HG03064 (cell line): ENCODE measurements at regions not wholly inside any gene's neighbourhood (a gene's known extent, or its start where the extent isn't known, plus 50 kb on each side); places are given as distances from the start of the nearest gene placed in this dataset.

Experiments used
- ATAC-seq: cut with Tn5 transposase; IDR thresholded peaks from one replicate; pipeline ENCODE4 v1.9.1; 2021; ENCODE audit warnings: low read depth; ENCODE audit not compliant: unreplicated experiment

- ATAC-seq: no peak
Observed at GRCh38 chr5:2032432-2032831, 149.7 kb upstream of the IRX4 start.

GRCh38 chr5:2031581-2031980 lies 148.9 kb upstream of the IRX4 start:
- no peak for ATAC-seq

DNA sequence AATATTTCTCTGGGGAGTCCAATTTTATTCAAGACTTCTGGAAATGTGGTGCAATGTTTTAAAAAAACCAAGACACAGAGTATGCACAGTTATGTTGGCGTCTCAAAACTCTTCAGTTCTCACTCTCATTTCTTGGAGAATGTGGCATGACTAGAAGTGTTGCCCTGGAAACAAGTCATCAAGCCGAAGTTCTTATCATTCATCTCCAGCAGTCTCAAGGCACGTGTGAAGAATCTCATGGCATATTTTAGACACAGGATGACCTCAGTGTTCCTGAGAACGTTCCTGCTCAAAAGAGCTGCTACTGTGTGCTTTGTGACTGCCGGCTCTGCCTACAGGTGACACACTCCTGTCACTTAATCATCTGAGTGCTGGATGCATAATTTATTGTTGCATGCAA lies 147.4 kb upstream of the IRX4 start:
- no peak for ATAC-seq

DNA sequence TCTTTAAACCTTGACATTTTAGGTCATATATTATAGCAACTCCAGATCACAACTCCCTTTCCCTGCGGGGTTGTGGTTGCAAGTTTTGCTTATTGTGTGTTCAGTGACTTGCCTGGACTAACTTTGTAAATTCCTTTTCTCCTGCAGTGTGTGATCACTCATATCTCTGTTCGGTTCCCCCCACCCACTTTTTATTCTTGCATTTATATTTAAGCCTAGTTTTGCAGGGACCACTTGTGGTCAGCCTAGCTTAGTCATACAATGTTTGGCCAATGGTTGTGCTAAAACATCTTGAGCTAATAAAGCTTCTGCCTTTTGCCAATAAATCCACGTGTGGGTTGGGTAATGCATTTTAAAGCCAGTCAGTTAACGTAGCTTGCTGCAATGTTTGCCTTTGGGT lies 146.5 kb upstream of the IRX4 start:
- ATAC-seq: no peak

DNA sequence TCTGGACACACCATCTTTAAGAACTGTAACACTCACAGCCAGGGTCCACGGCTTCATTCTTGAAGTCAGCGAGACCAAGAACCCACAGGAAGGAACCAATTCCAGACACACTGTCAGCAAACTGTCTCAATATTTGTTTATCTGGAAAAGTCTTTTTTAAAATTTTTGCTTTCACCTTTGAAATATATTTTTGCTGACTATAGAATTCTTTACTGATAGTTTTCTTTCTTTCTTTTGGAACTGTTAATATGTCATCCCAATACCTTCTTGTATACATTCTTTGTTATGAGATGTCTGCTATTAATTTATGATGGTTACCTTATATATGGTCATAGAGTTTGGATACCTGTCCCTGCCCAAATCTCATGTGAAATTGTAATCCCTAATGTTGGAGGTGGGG lies 145.1 kb upstream of the IRX4 start:
- ATAC-seq: no peak

DNA sequence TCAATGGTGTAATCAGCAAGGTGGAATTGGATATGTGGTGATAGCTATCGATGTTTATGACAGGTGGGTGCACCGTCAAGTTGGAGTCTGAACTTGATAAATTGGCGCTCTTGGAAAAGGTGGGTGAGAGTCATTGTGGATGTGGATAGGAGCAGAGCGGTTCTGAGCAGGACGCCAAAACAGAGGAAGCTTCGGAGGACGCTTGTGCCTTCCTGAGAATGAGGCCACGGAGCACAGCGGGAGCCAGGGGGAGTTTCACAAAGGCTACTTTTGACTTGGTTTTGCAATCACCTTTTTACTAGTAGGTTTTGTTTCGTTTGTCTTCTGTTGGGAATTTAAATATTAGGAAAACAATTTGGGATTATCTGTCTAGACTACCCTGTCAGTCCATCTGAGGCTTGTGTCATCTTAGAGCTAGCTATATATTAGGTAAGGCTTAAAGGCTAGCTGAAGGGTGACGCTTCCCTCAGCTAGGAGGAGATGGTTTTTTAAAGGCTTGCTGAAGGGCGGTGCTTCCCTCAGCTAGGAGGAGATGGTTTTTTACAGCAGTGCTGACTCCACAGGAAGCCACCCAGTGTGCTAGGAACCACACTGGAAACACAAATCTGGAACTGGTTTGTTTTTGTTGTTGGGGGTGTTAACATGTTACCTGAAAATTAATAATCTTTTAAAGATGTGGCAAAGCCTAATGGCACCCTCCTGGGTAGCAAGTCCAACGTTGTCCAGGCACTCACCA lies 142.4 kb upstream of the IRX4 start:
- ATAC-seq: no peak

DNA sequence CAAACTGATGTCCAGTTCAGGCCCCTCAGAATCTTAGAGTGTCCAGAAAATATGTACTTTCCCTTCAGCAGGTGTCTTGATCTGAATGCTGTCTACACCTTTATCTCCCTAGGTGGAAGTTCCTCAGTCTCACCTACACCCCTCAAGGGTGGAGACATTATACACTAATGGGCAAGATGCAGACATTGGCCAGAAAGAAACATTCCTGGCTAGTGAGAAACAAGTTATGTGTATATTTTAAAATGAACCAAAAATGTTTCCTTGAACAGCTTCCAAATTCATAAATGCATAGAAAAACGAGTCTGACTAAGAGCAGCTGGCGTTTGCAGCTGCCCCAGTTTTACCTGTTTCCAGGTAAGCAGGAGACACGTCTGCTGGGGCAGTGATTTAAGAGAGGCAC lies 140.5 kb upstream of the IRX4 start:
- ATAC-seq: no peak

- no peak for ATAC-seq
Observed at GRCh38 chr5:2022436-2022835, 139.7 kb upstream of the IRX4 start.

GRCh38 chr5:2021484-2022176 lies 138.9 kb upstream of the IRX4 start:
- ATAC-seq: no peak

- ATAC-seq: no peak
Observed at GRCh38 chr5:2020730-2021129, 138.0 kb upstream of the IRX4 start.

GRCh38 chr5:2019716-2020115 lies 137.0 kb upstream of the IRX4 start:
- no peak for ATAC-seq

DNA sequence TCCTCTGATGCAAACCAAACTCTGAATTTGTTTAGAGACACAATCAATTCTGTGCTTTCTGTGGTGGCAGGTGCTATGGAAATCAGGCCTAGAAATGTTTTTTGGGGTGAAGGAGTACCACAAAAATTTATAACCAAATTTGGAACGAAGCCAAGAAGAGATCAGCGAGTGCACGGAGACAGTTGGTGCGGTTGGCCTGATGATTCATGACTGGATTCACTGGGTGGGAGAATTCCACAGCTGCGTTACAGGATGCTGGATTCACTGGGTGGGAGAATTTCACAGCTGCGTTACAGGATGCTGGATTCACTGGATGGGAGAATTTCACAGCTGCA lies 135.6 kb upstream of the IRX4 start:
- ATAC-seq: no peak

DNA sequence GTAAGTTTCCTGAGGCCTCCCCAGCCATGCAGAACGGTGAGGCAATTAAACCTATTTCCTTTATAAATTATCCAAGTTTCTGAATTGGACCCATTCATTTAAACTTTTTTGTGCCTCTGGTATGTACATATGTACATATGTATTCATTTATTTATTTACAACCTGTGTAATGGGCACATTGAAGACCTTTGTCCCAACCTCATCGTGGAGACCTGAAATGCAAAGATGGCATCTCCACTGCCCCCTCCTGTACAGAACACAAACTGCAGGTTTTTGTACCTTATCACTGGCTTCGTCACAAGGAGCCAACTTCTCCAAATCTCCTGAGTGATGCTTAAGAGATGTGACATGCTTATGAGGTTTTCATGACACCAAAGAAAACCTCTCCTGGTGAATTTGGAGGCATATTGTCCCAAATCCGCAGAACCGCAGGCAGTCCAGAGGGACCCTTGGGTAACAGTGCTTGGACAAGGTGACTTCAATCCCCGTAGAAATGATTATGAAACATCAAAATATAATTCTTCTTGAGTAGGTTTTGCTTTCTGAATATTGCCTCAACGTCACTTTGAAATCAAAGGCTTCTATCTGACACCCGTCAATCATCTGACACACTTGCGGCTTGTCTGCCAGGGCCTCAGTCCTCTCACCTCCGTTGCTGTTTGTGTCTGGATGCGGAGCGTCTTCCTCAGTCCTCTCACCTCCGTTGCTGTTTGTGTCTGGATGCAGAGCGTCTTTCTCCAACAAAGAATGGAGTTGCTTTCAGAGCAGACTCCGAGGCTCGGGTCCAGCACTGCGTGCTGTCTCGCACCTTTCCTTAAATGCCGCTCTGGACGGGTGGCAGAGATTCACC lies 135.0 kb upstream of the IRX4 start:
- no peak for ATAC-seq

- no peak for ATAC-seq
Observed at GRCh38 chr5:2015961-2016360, 133.2 kb upstream of the IRX4 start.

DNA sequence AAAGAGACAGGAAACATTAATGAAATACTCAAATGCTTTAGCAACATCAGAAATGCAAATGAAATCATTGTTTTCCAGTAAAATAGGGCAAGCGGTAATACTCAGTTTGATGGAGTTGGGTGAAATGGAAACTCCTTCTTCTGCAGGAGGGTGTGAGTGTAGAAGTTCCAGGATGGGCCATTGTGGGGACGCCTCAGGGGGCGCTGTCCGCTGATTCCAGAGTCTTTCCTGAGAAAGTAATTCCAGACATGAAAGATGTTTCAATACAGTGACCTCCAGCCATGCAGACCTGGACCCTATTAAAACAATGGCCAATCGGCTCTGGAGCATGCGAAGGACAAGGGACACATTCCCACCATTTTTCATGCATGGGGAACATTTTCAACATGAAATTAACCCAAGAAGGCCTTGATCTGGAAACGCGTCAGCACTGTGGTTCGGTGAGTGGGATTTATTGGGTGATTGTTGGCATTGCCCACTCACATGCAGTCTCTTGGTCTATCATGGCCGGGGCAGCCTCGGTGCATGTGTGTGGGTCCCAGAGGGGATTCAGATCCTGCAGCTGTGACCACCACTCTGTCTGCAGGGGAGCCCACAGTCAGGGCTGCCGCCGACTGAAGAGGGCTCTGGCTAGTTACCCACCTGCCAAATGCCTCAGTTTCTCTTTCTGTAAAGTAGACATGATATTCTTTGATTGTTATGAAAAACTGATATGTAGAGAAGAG lies 132.6 kb upstream of the IRX4 start:
- no peak for ATAC-seq

- ATAC-seq: no peak
Observed at GRCh38 chr5:2014058-2014610, 131.4 kb upstream of the IRX4 start.

GRCh38 chr5:2013301-2014057 lies 130.8 kb upstream of the IRX4 start:
- ATAC-seq: no peak

DNA sequence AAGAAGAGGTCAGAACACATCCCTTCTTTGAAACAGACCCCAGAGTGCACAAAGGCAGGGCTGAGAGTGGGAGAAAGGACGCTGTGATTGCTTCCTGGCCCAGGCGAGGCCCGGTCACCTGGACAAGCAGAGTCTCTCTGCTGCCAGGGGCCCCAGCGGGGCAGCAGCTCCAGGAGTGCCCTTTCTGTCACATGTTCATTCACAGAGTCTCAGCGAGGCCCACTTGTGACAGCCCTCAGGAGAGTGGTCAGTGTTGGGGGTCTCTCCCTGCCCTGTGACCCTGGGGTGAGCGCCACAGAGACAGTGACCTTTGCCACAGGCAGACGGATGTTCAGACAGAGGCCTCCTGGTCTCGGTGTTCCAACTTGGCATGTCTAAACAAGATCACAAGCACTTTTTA lies 130.2 kb upstream of the IRX4 start:
- no peak for ATAC-seq

GRCh38 chr5:2011481-2012411 lies 129.0 kb upstream of the IRX4 start:
- ATAC-seq: no peak
